GM12865 (cell line): ENCODE measurements at regions not wholly inside any gene's neighbourhood (a gene's known extent, or its start where the extent isn't known, plus 50 kb on each side); places are given as distances from the start of the nearest gene placed in this dataset.

ENCODE experiments used
- DNase-seq: peaks from one replicate; pipeline ENCODE4 v3.0.0; 2010; ENCODE audit warnings: low read depth
- H3K4me3 ChIP-seq: 2 replicates; pipeline ENCODE4 v1.5.1; 2011; ENCODE audit warnings: mild to moderate bottlenecking, low read depth, low read length, control low read depth
- CTCF ChIP-seq: IDR thresholded peaks from 2 replicates; pipeline ENCODE4 v1.5.1; 2011; ENCODE audit warnings: low read length, control low read depth, low read depth, inconsistent platforms; ENCODE audit not compliant: insufficient read depth; ENCODE audit errors: missing control alignments

- H3K4me3 ChIP-seq: no peak overlapping the region
- DNase-seq: no peak
- TF ChIP-seq CTCF: no peak
Observed at GRCh38 chr10:130567011-130567410, 430.8 kb downstream of the GLRX3 start.

- no peak for DNase-seq
- H3K4me3 ChIP-seq: no peak overlapping the region
- no peak for TF ChIP-seq CTCF
Observed at GRCh38 chr10:130567436-130567835, 431.2 kb downstream of the GLRX3 start.

GRCh38 chr10:130568246-130568645 lies 432.1 kb downstream of the GLRX3 start:
- no peak for DNase-seq
- no peak for TF ChIP-seq CTCF
- H3K4me3 ChIP-seq: no peak overlapping the region

GRCh38 chr10:130570074-130570473 lies 433.9 kb downstream of the GLRX3 start:
- no peak overlapping the region for H3K4me3 ChIP-seq
- DNase-seq: no peak
- no peak for TF ChIP-seq CTCF

GRCh38 chr10:130571674-130572073 lies 435.5 kb downstream of the GLRX3 start:
- no peak for DNase-seq
- TF ChIP-seq CTCF: no peak
- no peak overlapping the region for H3K4me3 ChIP-seq

- H3K4me3 ChIP-seq: no peak overlapping the region
- TF ChIP-seq CTCF: no peak
- no peak for DNase-seq
Observed at GRCh38 chr10:130573446-130573845, 437.3 kb downstream of the GLRX3 start.

GRCh38 chr10:130575756-130576285 lies 439.6 kb downstream of the GLRX3 start:
- no peak for TF ChIP-seq CTCF
- H3K4me3 ChIP-seq: no peak overlapping the region
- no peak for DNase-seq
